HG03280 (cell line): ENCODE measurements at regions not wholly inside any gene's neighbourhood (a gene's known extent, or its start where the extent isn't known, plus 50 kb on each side); places are given as distances from the start of the nearest gene placed in this dataset.

Experiments
- ATAC-seq: cut with Tn5 transposase; IDR thresholded peaks from one replicate; pipeline ENCODE4 v1.9.1; 2021; ENCODE audit warnings: mild to moderate bottlenecking, moderate library complexity; ENCODE audit not compliant: unreplicated experiment

DNA sequence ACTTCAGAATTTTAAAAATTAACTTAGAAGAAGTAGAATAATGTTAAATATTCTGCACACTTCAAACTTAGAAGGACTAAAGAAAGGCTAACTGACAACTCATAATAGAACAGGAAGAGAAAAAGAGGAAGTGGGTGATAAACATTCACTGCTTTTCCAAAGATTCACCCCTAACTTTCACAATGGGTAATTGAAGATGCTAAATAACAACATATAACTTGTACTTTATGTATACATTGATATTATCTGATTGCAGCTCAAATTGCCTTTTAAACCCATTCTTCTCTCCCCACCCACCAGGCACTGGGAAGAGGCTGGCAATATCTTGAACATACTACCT lies 376.6 kb downstream of the EFNA5 start:
- ATAC-seq = no peak

DNA sequence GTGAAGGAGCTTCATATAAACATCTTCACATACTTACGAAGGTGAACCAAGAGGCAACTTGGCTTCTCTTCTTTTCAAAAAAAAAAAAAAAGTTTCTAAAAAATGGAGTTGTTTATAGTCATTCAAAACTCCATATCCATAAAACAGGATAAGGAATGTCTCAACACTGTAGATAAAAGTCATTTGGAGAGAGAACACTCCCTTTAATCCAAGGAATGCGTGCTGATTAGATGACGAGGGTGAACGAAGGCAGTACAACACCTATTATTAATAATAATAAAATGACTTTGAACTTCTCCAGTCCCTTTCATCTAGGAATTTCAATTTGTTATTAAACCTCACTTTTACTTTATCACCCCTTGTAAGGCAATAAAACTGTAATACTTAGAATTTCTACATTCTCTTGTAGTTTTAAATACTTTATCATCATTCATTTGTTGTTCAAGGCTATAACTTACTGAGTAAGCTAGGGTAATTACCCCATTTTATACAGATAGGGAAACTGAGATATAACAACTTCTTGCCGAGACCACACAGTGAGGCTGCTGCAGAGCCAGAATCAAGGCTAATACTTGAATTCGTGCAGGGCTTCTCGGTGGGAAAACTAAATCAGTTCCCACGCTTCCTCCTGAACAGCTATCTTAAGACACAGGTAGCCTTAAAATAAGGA lies 377.1 kb downstream of the EFNA5 start:
- ATAC-seq = no peak

GRCh38 chr5:107291866-107292265 lies 378.9 kb downstream of the EFNA5 start:
- no peak for ATAC-seq

GRCh38 chr5:107290780-107291398 lies 379.8 kb downstream of the EFNA5 start:
- ATAC-seq = no peak

DNA sequence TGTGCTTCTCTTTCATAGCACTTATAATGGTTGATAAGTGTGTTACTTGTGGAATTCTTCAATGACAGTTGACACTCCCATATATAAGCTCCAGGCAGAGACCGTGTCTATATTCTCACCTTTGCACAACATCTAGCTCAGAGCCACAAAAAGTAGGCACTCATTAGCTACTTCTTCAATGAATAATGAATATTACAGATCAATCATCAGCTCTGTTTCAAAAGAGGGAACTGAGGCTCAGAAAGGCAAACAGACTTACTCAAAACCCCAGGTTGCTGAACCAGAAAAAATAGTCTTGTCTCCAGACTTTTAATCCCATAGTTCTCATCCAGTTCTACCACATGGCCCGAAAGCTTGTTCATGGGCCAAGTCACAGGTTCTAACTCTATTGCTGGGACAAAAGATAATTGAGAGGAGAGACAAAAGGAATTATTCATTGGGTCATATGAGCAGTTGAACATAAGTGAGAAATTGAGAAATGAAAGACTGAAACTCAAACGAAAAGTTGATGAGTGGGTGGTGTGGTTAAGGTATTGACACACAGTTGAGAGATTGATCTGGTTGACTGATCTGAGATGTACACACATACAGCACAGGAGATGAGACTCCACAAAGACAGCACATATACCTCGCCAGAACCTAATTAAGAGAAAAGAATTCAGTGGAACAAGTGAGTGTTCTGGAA lies 381.6 kb downstream of the EFNA5 start:
- ATAC-seq = peak; percentile 94

GRCh38 chr5:107286447-107287098 lies 384.2 kb downstream of the EFNA5 start:
- no peak for ATAC-seq

DNA sequence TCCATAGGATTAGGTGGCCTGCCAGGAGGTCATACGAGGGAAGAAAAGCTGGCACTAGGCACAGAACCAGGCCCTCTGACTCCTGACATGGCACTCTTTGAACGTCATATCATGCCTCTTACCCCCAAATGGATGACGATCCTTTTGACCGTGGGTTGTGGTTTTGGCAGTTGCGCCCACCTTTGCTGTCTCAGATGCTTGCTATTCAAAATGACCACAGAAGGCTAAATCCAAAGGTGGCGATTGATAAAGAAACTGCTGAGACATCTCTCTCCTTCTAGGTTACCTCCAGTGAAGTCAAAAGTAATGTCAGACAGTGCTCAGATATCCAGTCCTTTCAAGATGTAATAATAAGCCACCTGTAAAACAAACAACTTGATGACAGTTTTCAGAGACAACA lies 385.0 kb downstream of the EFNA5 start:
- no peak for ATAC-seq

- no peak for ATAC-seq
These were observed 385.8 kb downstream of the EFNA5 start for GRCh38 chr5:107284822-107285525.

DNA sequence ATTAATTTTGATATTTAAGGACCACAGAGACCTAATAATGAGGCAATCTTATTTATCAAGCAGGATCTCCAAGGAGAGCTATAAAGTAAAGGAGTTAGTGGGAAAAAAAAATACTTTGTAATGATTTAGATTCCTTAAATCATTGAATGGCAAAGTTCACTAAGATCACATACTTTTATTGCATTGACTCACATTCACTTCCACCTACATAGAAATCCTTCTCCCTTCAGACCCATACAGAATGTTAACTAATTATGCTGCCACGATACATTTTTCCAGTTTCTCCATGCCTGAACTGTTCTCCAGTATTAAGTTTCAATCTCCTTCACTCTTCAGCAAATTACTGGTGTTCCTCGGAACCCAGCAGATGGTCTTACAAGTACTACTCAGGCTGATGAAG lies 388.7 kb downstream of the EFNA5 start:
- no peak for ATAC-seq

DNA sequence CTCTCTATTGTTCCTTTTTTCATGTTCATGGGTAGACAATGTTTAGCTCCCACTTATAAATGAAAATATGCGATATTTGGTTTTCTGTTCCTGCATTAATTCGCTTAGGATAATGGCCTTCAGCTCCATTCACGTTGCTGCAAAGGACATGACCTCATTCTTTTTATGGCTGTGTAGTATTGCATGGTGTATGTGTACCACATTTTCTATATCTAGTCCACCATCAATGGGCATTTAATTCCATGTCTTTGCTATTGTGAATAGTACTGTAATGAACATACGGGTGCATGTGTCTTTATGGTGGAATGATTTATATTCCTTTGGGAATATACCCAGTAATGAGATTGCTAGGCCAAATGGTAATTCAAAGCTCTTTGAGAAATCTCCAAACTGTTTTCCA lies 392.0 kb downstream of the EFNA5 start:
- ATAC-seq = no peak

DNA sequence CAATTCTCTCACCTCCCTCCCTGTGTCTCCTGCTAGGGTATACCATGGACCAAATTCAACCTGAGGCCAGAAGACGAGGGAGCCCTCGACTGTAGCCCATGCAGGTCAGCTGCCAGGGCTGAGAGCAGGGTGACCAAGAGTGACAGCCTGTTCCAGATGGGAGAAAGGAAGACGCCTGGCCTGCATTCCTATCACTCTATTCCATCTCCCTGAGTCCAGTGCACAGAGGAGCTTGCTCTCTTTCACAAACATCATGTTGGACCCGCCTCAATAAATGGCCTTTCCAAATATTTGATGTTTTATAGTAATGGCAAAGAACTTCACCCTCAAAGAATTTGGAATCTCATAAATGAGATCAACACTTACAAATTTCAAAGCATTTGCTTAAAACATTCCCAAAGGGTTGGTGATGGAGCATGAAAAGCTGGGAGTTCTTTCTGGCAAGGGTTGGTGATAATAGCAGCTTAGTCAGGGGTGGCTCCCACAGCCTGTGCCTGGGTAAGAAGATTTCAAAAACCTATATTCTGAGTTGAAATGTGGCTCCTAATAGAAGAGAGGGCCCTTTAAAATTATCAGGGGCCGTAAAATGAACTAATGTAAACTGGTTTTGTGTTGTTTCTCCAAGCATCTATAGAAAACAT lies 393.1 kb downstream of the EFNA5 start:
- ATAC-seq = no peak

DNA sequence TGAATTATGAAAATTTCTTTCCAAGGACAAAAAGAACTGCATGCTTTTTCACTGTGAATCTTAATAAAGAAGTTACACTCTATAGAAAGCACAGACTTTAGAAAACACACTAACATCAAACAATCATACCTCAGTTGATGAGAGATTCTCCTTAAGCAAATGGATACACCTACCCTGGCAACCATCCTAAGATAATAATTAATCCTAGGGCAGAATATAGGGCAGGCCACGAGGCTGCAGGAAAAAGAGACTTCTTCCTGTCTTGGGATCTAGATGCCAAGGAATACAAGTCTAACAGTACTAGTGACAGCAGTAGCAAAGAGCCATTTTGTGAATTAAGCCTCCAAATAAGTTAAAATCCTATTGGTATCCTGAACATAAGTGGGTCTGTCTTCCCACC lies 395.4 kb downstream of the EFNA5 start:
- ATAC-seq = no peak

GRCh38 chr5:107274571-107274970 lies 396.2 kb downstream of the EFNA5 start:
- no peak for ATAC-seq

- no peak for ATAC-seq
These were observed 397.8 kb downstream of the EFNA5 start for GRCh38 chr5:107272954-107273353.

DNA sequence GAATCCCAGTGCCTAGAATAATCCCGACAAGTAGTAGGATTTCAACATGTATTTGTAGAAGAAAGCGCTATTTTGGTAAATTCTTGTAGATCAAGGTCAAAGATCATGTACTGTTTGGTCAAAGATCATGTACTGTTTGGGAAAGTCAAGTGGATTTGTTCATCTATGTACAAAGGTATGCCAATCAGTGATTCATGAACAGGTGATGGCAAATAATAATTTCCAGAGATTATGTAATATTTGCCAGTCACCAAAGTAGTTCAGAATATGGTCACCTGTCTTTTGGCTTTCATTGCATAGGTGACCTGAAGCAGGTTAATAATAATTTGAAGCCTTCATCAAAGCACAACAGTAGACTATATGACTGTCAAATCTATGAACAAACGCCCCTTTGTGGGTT lies 398.2 kb downstream of the EFNA5 start:
- no peak for ATAC-seq

DNA sequence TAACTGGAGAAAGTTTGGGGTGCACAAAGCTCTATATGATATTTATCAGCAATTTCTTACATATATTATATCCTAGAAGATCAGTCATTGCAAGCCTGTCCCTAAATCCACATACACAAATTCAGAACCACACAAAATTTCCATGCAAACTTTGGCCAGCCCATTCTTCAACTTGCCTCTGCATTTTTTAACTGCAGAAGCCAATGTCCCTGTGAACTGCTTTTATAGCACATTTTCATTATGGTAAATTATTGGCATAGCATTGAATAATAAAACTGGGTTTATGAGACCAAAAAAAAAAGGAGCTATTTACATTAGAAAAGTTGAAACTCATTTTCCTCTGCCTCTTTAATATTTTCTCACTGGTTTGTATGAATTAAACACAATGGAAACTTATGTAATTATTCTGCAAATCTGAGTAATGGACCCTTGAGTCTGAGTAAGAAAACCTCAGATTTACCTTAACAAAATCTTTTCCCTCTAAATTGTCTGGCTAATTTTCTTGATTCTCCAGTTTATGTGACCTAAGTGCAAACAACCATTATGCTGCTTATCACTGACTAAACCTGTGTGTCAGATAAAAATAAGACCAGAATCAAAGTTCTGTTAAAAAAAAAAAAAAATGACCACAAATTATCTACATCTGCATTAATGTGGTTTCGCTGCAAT lies 398.9 kb downstream of the EFNA5 start:
- ATAC-seq = no peak

DNA sequence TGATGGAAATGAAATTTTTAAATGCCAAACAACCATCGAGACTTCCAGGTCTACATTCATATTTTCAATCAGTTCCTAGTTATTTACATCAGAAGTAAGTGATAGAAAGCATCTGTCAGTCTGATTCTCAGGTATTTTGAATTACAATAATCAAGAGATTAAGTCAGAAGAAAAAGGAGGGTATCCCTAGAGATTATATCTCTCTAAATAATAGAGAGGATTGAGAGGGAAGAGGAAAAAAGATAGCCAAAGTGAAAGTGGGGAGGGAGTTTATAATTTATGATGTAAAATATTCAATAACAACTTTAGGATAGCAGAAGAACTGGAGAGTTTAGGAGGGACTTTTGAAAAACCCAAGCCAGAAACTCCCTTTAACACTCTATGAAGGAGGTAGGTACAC lies 400.2 kb downstream of the EFNA5 start:
- no peak for ATAC-seq

- ATAC-seq = no peak
These were observed 401.1 kb downstream of the EFNA5 start for GRCh38 chr5:107269678-107270077.

- ATAC-seq = no peak
These were observed 401.5 kb downstream of the EFNA5 start for GRCh38 chr5:107269256-107269655.

GRCh38 chr5:107268241-107268640 lies 402.5 kb downstream of the EFNA5 start:
- no peak for ATAC-seq
